HG03460 (cell line): ENCODE measurements at regions not wholly inside any gene's neighbourhood (a gene's known extent, or its start where the extent isn't known, plus 50 kb on each side); places are given as distances from the start of the nearest gene placed in this dataset.

Source experiments
- ATAC-seq: cut with Tn5 transposase; IDR thresholded peaks from one replicate; pipeline ENCODE4 v1.9.1; 2021; ENCODE audit not compliant: unreplicated experiment

DNA sequence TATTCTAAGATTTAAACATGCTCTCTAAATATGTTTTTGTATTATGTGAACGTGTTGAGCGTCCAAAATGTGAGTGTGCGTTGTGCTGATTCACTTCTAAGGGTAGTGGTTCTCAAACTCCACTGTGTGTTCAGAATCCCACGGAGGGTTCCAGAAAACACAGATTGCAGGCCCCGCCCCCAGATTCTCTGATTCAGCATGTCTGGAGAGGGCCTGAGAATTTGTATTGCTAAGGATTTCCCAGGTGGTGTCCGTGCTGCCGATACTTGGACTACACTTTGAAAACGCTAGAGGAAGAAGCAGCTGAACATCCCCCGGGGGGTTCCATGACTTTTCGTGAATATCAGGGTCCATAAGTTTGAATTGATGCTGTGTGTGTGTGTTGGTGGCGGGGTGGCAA, 1043.2 kb upstream of the WWC1 start:
- no peak for ATAC-seq

DNA sequence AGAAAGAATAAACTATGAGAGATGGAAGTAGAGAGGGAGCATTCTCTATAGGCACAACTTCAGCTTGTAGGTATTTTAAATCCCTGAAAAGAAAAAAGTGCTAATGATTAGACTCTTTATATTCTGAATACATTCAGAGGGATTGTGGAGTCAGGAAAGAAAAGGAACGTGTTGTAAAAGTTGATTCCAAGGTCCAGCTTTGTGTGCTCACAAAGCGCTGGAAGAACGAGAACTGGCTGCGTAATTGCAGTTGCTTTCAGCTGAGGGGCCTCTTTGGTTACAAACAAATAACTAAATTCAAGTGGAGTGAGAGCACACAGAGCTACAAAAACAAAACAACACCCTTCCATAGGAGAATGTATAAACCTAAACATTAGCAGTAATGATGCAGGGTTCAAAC, 1040.4 kb upstream of the WWC1 start:
- no peak for ATAC-seq

DNA sequence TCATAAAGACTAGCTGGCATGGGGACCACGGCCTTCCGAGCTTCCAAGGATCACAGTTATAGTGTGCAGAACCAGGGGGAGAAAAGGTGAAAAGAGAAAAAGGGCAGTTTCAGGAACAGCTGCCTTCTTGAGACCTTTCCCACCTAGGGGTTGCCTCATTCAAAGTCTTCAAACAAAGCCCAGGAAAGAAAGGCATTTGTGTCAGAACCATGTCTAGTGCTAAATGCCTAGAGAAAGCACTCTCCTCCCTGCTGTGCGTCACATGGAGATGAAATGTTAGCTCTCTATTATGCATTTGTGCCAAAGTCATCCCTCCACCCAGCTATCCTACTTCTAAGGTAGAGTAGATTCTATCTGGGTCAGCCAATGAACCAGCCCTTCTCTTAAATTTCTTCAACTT, 1037.3 kb upstream of the WWC1 start:
- no peak for ATAC-seq

DNA sequence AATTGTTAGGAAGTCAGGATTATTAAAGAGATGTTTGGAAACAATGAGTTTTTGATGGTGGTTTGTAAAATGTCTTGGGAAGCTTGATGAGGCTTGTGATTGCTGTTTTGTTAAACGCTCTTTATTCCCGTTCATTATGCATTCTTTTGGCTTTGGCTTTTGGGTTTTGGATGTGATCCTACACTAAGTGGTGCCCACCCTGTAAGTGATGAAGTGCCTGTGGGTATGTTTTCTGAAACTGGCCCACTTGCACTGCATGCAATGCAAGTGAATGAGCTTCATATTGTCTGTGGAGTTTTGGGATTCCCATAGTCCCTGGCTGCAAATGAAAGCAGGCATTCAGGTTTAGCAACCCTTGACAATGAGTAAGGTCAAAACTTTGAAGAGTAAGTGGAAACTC, 1035.5 kb upstream of the WWC1 start:
- no peak for ATAC-seq

DNA sequence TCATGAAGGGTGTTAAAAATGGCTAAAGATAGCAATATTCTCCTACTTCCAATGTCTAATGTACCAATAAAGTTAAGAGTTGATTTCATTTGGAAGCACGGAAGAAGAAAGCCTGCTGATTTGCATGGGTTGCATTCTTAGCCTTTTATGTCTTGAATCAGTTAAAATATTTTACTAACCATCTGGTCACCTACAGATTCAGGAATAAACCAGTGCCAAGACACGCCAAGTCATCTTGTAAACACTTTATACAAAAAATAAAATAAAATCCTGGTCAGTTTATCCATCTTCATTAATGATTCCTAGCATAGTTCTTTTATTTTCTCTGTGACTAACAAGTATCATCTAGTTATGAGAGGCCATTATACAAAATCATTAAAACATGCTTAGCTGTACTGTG, 1031.6 kb upstream of the WWC1 start:
- no peak for ATAC-seq

DNA sequence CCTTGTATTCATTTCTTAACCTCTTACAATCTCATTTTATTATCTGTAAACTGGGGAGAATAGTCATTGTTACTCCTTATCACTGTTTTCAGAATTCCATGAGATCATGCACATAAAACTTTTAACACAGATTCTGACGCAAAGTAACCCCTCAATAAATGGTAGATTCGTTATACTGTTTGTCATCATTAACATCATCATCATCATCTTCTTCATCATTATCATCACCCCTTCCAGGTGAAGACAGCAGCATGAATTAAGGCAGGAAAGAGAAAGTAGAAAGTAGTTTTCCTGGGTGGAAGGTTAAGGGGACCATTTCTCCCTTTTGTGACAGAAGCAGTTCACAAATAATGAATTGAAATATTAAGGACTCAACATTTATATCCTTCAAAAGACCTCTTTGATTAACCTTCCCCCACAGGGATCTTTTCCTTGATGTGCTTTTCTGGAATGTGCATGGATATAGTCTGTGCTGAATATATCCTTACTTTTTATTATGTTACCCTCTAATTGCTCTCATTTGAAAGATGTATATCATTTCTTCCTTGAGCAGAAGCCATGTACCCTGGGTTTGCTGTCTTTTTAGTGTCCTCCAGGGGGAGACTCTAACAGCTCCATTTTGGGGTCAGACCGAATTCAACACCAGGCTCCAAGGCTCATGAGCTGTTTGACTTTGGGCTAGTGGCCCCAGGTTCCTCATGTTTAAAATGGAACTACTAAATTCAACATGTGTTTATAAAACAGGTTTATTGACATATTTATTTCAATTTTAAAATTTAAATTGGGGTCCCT, 1029.9 kb upstream of the WWC1 start:
- no peak for ATAC-seq

DNA sequence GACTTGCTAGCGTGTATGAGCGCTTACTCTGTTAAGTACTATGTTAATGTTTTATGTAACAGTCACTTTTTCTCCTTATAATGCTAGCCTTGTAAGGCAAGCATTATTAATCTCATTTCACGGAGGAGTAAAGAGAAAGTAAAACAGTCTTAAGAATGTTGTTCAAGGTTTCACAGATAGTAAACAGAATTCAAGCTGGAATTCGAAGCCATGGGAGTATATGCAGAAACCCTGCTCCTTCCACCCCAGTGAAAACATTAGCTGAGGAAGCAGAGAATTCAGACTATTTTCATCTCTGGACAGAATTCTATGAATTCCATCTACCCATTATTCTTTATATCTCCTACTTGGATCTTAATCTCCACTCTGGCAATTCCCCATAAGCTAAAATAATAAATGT, 1028.3 kb upstream of the WWC1 start:
- ATAC-seq: no peak

DNA sequence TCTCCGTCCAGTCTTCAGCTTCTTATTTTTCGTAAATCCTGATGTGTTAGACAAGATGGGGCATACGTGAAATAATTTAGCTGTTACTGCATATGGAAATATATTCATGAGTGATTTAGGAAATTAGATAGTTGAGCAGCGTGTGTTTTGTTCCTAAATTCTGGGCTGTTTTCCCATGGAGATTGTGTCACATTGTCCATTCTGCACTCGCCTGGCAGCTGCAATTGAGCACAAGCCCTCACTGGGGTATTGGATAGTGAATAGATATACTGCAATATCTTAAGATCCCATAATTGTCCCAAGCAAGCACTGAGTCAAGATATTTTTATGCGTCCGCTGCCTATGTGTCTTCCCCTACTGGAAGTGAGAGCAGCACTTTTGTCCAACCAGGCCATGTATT, 1027.1 kb upstream of the WWC1 start:
- no peak for ATAC-seq

DNA sequence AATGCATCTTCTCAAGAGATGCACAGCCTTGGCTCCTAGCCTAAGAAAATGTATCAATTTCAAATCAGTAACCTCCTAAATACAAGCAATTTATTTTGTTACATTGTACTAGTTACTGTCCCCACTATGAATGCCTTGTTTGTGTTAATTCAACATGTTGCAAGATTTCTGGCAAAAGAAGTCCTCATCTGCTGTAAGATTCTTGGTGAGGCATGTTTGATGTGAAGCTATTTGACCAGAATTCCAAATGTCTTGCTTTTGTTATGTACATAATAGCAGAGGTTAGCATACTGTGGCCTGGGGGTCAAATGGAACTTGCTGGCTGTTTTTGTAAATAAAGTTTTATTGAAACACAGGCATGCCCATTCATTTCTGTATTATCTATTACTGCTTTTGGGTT, 1023.1 kb upstream of the WWC1 start:
- no peak for ATAC-seq

DNA sequence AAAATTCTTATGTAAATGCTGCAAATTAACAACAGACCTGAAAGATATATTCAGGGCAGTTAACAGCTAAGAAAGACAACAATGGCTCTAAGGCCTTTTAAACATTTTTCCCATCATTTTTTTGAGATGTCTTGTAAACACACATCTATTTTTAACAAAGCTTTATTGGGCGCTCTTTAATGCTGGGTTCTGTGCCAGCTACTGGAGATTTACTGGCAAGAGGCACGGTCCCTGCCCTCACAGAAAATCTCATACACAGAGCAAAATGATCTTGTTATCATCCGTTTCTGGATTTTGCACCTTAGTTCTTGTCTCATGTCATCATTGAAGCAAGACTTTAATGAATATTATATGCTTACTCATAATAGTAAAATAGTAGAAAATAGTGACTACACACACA, 1022.3 kb upstream of the WWC1 start:
- ATAC-seq: no peak

DNA sequence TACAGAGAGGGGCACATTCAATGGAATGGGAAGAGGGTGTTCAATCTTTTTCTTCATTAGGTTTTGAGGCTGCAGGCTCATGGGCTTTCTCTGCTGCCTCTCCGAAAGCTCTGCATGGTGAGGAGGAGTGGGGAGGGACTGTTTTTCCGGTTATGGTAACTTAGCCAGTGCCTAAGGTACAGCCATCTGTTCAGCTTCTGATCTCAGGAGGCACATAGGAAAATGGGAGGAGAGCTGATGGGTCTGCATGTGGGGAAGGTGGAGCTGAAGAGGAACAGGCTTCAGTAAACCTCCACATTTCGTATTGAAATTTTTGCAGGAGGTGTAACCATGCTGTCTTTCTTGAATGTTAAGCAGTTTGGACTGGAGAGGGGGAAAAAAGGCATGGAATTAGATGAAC, 1020.4 kb upstream of the WWC1 start:
- no peak for ATAC-seq

DNA sequence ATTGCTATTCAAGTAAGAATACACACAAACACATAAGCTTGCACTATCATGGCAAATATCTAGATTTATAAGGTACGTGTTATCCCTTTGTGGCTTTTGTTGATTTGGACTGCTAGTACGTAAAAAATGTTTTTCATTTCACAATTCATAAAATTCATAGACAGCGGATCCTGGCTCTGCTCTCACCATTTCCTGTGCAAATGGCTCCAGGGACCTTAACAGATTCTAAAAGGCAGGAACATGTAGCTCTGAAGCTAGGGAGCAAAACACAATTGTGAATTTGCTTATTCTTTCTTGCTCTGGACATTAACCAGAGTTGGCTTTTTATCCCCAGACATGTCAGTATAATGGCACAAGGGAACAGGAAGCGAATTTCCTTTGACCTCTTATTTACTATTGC, 1019.9 kb upstream of the WWC1 start:
- ATAC-seq: no peak

DNA sequence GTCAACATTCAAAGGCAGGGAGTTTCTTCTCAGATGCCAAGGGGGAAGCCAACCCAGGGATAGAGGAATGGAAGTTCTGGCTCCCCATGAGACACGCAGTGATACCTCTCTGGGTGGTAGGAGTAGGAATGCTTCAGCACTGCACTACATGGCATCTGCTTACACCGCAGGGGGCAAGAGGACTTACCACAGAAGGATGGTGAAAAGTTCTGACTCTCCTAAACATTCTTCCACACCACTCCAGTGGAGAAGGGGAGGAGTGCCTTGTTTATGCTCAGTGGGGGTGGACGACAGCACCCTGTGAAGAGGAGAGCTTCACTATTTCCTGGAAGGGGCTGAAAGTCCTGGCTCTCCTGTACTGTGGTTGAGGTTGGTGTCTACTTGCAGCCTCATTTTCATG, 1011.3 kb upstream of the WWC1 start:
- no peak for ATAC-seq

DNA sequence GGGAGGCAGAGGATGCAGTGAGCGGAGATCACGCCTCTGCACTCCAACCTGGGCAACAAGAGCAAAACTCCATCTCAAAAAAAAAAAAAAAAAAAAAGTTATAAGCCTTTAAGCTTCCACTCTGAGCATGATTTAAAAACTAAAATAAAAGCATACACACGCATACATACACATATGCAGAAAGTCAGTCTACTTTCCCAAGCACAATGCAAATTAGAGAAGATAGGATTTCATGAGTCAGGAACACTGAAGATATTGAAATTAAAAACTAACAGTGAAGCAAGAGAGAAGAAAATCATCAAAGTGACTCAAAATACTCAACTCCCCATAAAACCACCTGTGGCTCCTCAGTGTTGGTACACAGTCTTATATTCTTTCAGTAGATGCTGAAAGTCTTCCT, 1009.5 kb upstream of the WWC1 start:
- no peak for ATAC-seq

DNA sequence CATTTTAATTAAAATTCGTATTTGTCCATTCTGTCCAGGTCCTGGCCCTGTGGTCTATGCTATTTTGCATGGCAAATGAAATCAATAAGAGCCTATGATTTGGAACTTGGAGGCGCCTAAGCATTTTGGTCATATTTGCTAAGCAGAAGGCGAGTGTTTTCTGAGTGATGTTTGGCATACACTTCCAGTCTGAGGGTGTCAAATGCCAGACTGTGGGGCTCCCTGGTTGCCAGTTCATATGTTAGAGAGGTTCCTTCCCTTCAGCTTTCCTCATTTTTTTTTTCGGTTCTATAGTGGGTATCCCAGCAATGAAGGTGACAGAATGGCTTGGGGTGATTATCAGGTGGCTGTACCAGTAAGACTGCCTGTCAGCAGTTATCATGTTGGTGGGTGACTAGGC, 1007.8 kb upstream of the WWC1 start:
- ATAC-seq: no peak

DNA sequence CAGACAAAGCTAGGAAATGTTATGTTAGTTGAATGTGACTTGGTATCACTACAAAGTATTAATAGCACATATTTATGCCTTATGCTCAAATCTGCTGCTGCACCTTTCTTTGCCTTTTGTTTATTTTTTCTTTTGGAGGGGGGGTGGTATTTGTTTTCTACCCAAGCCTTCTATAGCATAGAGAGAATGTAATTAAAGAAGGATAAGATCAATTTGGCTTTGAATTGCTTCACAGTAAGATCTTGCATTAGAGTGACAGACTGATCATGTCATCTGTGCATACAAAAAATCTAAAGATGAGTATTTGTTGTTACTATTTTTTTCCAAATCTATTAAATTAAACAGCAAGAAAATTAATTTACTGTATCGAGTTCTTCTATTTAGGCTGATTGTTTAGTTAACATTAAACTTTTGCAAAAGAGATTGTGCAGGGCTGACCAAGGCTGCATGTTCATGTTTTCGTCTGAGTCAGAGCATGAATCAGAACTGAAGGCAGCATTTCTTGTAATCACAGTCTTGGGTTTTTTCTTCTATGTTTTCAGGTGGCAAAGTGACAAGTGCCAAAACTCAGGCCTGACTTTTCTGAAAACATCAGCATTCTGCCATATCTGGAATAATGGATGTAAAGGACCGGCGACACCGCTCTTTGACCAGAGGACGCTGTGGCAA, 1007.1 kb upstream of the WWC1 start:
- ATAC-seq: no peak

DNA sequence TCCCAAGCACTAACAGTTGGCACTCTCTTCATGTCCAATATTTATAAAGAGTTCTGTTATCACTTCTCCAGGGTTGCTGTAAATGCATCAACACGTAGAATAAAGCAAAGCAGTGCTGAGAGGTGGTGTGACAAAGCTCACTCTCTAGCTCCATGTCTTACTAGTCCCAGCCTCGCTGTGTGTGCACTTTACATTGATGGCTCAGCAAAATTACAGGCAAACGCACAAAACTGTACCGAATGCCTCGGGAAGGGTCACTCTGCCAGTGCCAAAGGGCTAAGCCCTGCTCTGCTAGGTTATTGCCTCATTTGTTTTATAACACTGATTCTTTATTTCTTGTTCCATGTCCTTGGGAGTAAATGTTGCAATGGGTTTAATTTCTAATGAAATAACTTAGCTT, 1005.9 kb upstream of the WWC1 start:
- no peak for ATAC-seq

DNA sequence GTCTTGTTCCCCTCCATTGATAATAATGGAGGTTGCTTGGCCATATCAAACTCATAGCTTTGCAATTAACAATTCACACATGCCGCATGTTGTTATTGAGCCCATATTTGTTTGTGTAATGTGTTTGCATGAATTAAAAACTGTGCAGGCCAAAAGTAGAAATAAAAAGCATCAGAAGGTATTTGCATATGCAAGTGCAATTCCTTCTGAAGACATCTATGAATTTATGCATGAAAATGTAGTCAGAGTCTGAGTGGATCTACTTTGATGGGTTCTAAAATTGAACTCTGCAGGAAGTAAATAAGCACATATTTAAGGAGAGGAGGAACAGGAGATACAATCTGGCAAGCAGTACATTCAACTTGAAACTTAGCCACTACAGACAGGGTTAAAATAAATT, 1004.6 kb upstream of the WWC1 start:
- ATAC-seq: no peak

DNA sequence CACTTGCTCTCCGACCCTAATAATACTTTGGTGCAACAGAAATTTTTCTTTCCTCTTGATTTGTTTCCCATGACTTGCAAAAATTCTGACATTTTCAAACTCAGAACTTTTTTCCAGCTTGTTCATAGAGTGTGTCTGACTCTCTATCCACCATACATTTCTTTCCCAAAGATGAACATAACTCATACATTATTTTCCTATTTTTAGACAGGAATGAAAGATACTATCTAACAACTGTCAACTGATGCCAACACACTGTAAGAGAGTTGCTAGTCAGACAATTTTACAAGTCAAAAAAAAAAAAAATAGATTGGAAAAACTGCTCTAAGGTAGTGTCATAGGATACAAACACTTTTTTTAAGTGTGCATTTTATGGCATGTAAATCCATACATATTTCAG, 1001.0 kb upstream of the WWC1 start:
- no peak for ATAC-seq

DNA sequence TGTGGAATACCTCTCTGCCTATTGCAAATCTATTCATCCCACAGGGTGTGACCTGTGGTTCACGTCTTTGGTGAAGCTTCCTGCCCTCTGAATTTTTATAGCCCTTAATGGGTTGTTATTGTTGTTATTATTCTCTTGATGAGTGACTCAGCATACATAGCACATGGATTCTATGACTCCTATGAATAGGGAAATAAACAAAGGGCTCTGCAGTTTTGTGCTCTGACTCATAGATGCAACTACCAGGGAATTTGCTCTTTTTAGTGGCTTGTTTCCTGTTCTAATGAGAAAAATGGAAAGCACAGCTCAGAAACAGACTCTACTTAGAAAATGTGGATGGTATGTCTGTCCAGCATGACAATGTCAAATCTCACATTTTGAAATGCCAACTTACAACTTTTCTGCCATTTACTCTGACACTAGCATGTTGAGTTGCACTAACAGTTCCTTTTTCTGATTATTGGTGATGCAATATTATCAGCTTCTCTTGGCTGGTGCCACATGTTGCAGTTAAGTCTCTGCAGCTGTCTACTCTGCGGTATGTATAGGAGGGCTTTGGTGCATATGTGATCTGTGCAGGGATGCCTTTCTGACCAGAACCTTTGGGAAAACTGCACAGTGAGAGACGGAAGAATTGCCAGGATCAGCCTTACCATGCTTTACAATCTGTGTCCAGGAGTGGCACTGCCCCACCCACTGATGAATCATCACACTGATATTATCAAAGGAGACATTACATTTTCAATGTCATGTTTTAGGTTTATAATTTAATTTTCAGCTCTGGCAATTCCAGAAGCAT, 996.4 kb upstream of the WWC1 start:
- ATAC-seq: no peak

DNA sequence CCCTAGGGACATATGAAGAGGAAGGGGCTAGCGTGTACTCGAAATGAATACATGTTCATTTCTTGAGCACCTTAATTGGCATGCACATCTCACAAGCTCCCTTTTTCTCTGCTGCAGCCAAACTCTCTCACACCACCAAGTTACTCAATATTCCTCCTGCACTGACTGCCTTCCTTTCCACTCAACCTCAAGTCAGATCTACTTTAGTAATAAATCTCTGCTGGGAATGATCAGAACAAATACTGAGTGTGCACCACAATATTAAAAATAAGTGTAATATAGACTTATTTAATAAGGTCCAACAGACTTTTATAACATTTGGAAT, 995.8 kb upstream of the WWC1 start:
- ATAC-seq: no peak

DNA sequence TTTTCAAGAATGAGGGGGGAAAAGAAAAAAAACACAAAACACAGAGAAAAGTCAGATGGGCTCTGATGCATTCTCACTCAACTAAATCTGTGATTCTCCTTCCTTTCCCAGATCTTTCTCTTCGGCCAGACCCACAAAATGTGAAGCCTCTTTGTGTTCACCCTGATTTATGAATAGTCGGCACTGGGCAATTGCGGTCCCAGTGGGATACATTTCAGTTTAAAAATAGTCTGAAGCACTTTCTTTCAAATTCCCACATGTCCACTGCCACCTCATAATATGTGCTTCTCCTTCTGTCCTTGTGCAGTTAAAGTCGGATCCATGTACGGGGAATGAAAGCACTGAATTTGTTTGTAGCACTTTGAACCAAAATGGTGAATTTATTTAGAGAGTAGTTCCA, 995.4 kb upstream of the WWC1 start:
- ATAC-seq: no peak
